ENCODE measurements at regions not wholly inside any gene's neighbourhood (a gene's known extent, or its start where the extent isn't known, plus 50 kb on each side); places are given as distances from the start of the nearest gene placed in this dataset.

DNA sequence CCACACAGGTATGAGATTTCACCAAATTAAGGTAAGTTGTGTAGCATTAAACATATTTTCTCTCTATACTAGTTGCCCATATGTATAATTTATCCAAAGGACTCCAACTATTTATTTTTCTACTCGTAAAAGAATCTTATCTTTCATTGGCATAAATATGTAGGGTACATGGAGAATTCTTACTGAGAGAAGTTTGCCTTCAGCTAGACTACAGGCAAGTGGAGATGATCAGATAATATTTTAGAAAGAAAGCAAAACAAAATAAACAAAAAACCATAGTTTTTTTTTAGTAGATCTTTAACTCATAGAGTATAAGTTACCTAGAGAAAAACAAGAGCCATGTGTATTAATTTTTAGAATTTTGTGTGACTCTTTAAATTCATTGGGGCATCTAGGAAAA lies 743.1 kb upstream of the ARRDC3 start:
- intact Hi-C loops (cut with micrococcal nuclease), result no loop called here

DNA sequence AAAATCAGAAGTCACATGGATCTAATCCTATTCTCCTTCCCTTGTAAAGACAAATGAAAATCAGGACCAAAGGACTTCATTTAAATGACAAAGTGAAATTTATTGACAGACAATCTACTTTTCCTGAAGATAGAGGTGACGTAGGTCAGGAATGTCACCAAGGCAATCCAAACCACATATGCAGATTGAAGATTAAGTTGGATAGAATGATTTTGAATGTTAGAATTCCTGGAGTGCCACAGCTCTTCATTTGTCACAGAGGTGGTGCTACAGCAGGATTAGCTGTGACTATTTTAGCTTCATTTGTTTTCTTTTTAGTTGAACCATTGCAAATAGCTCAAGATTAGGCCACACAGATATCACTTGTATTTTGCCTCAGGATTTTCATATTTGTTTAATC lies 736.0 kb upstream of the ARRDC3 start:
- Mint-ChIP-seq H3K4me3 (no peak overlapping the region), H3K36me3 (ENCODE audit: low read depth) (no peaks in the 10 kb centered on the region), H3K27ac (no peak overlapping the region), H3K4me1 (no peaks in the 10 kb centered on the region), H3K9me3 (no peaks in the 10 kb centered on the region), H3K27me3 (no peaks in the 10 kb centered on the region)
- intact Hi-C loops (cut with micrococcal nuclease), result no loop called here
- DNase-seq, result no peak

More for the DNA sequence above, 743.1 kb upstream of the ARRDC3 start:
- no peaks in the 10 kb centered on the region for H3K4me1 Mint-ChIP-seq
- H3K4me3 Mint-ChIP-seq, result no peak overlapping the region
- no peak overlapping the region for H3K27ac Mint-ChIP-seq
- H3K27me3 Mint-ChIP-seq, result no peaks in the 10 kb centered on the region
- no peaks in the 10 kb centered on the region for H3K36me3 Mint-ChIP-seq (ENCODE audit: low read depth)
- H3K9me3 Mint-ChIP-seq, result no peaks in the 10 kb centered on the region
- no peak for DNase-seq

DNA sequence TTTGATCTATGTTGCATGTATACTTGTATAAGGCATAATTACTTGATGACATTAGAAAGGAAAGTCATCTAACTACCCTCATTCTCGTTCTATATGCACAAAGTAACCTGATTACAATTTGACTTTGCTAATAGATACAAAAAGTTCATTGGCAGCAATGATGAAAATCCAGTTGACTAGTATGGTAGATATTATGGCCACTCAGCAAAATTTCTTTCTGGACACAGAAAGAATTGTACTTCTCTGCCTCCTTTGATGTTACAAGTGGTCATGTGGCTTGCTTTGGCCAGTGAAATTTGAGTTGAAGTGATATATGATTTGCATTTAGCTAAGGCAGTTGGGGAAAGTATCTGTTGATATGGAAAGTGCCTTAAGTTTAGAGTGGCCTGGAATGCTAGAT lies 723.7 kb upstream of the ARRDC3 start:
- Mint-ChIP-seq H3K4me3 (no peak overlapping the region), H3K27me3 (no peaks in the 10 kb centered on the region), H3K36me3 (ENCODE audit: low read depth) (no peaks in the 10 kb centered on the region), H3K27ac (no peak overlapping the region), H3K4me1 (no peaks in the 10 kb centered on the region), H3K9me3 (no peaks in the 10 kb centered on the region)
- intact Hi-C loops (cut with micrococcal nuclease), result no loop called here
- no peak for DNase-seq

DNA sequence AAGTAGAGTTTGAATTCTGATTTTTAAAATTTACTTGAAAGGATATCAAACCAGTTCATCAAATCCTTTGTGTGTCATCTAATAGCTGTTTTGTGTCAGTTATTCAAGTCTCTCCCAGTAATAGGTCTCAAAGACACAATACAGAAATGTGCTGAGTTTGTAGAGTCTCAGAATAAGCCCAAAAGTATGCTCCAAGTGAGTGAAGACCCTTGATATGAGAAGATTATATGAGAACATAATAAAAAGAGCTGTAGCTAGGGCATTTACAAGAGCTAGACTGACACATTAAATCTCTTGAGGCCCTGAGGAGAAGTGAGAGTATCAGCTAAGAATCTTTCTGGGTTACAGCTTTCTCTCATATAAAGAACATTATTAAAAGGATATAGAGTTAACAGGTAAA lies 721.0 kb upstream of the ARRDC3 start:
- intact Hi-C loops (cut with micrococcal nuclease), result no loop called here
- no peaks in the 10 kb centered on the region for H3K4me1 Mint-ChIP-seq
- no peak overlapping the region for H3K27ac Mint-ChIP-seq
- H3K36me3 Mint-ChIP-seq (ENCODE audit: low read depth), result no peaks in the 10 kb centered on the region
- no peaks in the 10 kb centered on the region for H3K9me3 Mint-ChIP-seq
- DNase-seq, result no peak
- H3K27me3 Mint-ChIP-seq, result no peaks in the 10 kb centered on the region
- H3K4me3 Mint-ChIP-seq, result no peak overlapping the region

DNA sequence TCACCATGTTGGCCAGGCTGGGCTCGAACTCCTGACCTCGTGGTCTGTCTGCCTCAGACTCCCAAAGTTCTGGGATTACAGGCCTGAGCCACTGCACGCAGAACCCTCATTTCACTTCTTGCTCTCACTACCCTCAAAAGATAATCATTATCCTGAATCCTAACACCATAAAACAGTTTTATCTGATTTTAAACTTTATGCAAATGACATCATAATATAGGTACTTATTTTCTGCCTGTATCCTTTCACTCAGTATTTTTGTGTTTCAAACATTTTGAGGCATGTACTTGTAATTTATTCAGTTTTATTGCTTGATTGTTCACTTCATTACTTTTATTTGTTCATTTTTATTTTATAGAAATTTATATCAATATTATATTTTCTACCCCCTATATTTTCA lies 719.2 kb upstream of the ARRDC3 start:
- Mint-ChIP-seq H3K27me3 (no peaks in the 10 kb centered on the region), H3K4me3 (no peak overlapping the region), H3K4me1 (no peaks in the 10 kb centered on the region), H3K27ac (no peak overlapping the region), H3K9me3 (no peaks in the 10 kb centered on the region), H3K36me3 (ENCODE audit: low read depth) (no peaks in the 10 kb centered on the region)
- intact Hi-C loops (cut with micrococcal nuclease), result no loop called here
- DNase-seq, result no peak

DNA sequence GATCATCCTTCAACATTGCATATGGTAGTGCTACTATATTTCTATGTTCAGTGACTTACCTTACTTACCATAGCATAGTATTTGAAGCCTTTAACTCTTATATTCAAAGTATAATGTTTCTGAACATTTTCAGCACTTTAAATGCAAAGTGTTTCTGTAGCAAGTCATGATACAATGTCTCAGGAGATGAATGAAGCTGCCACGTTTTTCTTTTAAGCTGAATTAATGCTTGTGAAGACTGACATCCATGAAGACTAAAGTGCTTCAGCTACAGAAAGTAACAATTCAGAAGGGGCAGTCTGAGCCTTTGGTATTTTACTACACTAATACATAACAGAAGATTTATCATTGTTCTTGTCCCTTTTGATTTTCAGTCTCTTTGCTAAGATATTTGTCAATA lies 709.1 kb upstream of the ARRDC3 start:
- intact Hi-C loops (cut with micrococcal nuclease), result no loop called here
- no peak overlapping the region for H3K27ac Mint-ChIP-seq
- no peaks in the 10 kb centered on the region for H3K36me3 Mint-ChIP-seq (ENCODE audit: low read depth)
- H3K4me1 Mint-ChIP-seq, result no peaks in the 10 kb centered on the region
- H3K27me3 Mint-ChIP-seq, result no peaks in the 10 kb centered on the region
- no peak overlapping the region for H3K4me3 Mint-ChIP-seq
- H3K9me3 Mint-ChIP-seq, result peaks cover 4% of the 10 kb centered on the region
- no peak for DNase-seq

DNA sequence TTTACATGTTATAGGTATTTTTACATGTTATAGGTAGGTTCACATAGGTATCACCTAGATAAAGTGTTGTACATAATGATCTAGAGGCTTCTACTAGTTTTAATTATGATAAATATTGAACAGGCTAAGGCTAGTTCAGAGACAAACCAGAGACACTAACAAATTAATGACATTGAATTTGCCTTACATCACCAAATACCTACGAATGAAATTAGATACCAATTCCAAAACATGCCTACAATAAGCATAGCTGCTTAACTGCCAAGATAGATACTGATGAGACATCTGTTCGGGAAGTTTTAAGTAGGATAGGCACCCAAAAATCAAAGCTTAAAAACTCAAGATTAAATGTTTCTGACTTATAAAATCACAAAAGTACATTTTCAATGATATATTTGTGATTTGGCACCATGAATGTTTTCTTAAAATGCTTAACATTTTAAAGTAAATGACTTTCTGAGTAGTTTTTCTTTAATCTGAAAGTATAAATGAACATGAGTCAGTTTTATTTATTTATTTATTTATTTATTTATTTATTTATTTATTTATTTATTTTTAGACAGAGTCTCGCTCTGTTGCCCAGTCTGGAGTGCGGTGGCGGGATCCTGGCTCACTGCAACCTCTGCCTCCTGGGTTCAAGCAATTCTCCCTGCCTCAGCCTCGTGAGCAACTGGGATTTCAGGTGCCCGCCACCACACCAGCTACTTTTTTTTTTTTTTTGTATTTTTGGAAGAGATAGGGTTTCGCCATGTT lies 703.1 kb upstream of the ARRDC3 start:
- no peaks in the 10 kb centered on the region for H3K36me3 Mint-ChIP-seq (ENCODE audit: low read depth)
- no peaks in the 10 kb centered on the region for H3K27me3 Mint-ChIP-seq
- DNase-seq, result no peak
- no peaks in the 10 kb centered on the region for H3K4me1 Mint-ChIP-seq
- intact Hi-C loops (cut with micrococcal nuclease), result no loop called here
- H3K9me3 Mint-ChIP-seq, result peaks cover 4% of the 10 kb centered on the region
- H3K4me3 Mint-ChIP-seq, result no peak overlapping the region
- no peak overlapping the region for H3K27ac Mint-ChIP-seq

DNA sequence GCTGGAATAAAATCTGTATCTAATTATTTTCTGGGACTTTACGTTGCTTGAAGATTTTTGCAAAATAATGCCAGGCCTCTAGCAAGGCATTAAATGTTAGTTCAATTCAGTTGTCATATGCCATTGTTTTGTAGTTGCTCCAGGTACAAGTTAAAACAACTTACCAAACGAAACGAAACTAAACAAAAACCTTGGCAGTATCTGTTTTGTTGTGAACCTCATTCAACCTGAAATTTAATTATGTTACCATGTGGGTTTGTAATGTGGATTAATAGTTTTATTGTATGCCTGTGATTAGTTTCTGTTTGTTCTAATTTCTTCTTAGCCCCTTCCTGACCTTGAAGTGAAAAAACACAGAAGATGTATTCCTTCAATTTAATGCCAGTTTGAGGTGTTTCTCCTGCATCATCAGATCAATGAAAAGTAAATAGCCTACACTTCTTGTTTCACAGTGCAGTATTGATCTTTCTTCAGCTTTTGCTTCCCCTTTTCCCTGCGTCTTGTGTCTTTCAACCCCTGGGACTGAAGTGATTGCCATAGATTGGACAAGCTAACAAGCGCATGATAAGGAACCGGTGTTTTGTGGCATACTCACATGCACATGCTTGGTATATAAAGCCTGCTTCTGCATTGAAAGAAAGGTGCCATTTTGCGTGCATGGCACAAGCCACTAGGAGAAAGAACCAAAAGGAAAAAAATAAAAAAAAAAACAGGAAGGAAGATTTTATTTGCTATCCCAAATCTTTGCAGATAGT lies 699.0 kb upstream of the ARRDC3 start:
- DNase-seq, result no peak
- Mint-ChIP-seq H3K4me1 (no peaks in the 10 kb centered on the region), H3K36me3 (ENCODE audit: low read depth) (no peaks in the 10 kb centered on the region), H3K9me3 (no peaks in the 10 kb centered on the region), H3K27ac (no peak overlapping the region), H3K4me3 (no peak overlapping the region), H3K27me3 (no peaks in the 10 kb centered on the region)
- intact Hi-C loops (cut with micrococcal nuclease), result no loop called here

DNA sequence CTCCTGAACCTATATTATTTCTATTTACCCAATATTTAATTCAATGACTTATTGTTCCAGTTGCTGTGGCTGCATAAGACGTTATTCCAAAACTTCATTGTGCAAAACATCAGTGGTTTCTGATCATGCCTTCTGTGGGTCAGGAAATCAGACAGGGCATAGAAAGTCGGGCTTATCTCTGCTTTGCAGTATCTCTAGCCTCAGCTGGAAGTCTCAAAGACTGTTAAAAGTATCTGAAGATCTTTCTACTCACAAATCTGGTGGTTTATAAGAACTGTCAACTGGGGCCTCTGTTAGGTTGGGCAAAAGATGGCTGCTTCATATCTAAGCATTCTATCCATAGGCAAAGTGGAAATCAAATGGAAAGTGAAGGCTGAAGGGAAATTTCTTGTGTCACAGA lies 687.7 kb upstream of the ARRDC3 start:
- H3K27ac Mint-ChIP-seq, result no peak overlapping the region
- H3K4me1 Mint-ChIP-seq, result no peaks in the 10 kb centered on the region
- intact Hi-C loops (cut with micrococcal nuclease), result no loop called here
- no peaks in the 10 kb centered on the region for H3K9me3 Mint-ChIP-seq
- DNase-seq, result no peak
- no peak overlapping the region for H3K4me3 Mint-ChIP-seq
- no peaks in the 10 kb centered on the region for H3K27me3 Mint-ChIP-seq
- no peaks in the 10 kb centered on the region for H3K36me3 Mint-ChIP-seq (ENCODE audit: low read depth)

DNA sequence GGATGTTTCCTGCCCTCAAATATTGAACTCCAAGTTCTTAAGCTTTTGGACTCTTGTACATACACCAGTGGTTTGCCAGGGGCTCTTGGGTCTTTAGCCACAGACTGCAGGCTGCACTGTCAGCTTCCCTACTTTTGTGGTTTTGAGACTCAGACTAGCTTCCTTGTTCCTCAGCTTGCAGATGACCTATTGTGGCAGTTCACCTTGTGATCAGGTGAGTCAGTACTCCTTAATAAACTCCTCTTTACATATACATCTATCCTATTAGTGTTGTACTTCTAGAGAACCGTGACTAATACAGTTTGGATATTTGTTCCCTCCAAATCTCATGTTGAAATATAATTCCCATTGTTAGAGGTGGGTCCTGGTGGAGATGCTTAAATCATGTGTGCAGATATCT lies 681.9 kb upstream of the ARRDC3 start:
- H3K36me3 Mint-ChIP-seq (ENCODE audit: low read depth), result no peaks in the 10 kb centered on the region

DNA sequence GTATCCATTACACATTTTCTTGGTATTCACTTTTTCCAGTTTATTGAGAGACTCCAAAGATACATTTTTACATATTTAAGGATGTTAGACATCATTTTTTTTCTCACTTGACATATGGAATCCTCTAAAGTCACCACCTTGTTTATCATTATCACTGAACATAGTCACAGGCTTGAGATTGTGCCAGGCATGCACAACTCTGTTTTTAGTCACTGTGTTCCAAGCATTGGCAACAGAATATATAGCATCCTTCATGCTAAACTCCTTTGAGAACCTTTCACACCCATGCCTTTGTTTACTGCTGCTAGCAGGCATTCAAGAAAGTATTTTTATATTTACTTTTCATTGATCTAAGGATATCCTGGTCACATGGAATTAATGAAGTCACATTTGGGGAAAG lies 668.6 kb upstream of the ARRDC3 start:
- Mint-ChIP-seq H3K36me3 (ENCODE audit: low read depth) (no peaks in the 10 kb centered on the region), H3K27me3 (no peaks in the 10 kb centered on the region)
- intact Hi-C loops (cut with micrococcal nuclease), result no loop called here

More for the DNA sequence above, 681.9 kb upstream of the ARRDC3 start:
- intact Hi-C loops (cut with micrococcal nuclease), result no loop called here
- Mint-ChIP-seq H3K27ac (no peak overlapping the region), H3K9me3 (peaks cover 10% of the 10 kb centered on the region), H3K4me1 (no peaks in the 10 kb centered on the region), H3K4me3 (no peak overlapping the region), H3K27me3 (no peaks in the 10 kb centered on the region)
- DNase-seq, result no peak

DNA sequence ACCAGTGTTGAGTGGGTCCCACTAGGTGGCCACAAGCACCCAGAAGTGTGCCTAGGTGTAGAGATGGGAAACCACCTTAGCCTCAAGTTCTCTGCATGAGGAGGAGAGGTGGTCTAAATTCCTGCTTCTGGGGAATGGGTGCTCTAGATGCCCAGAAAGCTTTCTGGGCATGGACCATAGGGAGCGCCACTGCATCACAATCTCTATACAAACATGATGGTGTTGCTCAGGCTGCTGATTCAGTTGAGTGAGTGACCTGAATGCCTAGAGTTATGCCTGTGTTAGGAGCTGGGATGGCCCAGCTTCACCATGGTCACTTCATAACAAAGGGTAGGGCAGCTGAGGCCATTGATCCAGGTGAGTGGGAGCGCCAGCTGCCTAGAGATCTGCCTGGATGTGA lies 667.9 kb upstream of the ARRDC3 start:
- Mint-ChIP-seq H3K36me3 (ENCODE audit: low read depth) (no peaks in the 10 kb centered on the region), H3K9me3 (no peaks in the 10 kb centered on the region), H3K4me3 (no peak overlapping the region), H3K27ac (no peak overlapping the region), H3K27me3 (no peaks in the 10 kb centered on the region), H3K4me1 (no peaks in the 10 kb centered on the region)
- DNase-seq, result no peak
- intact Hi-C loops (cut with micrococcal nuclease), result no loop called here

More for the DNA sequence above, 668.6 kb upstream of the ARRDC3 start:
- no peak for DNase-seq
- H3K27ac Mint-ChIP-seq, result no peak overlapping the region
- no peak overlapping the region for H3K4me3 Mint-ChIP-seq
- H3K9me3 Mint-ChIP-seq, result no peaks in the 10 kb centered on the region
- H3K4me1 Mint-ChIP-seq, result no peaks in the 10 kb centered on the region

DNA sequence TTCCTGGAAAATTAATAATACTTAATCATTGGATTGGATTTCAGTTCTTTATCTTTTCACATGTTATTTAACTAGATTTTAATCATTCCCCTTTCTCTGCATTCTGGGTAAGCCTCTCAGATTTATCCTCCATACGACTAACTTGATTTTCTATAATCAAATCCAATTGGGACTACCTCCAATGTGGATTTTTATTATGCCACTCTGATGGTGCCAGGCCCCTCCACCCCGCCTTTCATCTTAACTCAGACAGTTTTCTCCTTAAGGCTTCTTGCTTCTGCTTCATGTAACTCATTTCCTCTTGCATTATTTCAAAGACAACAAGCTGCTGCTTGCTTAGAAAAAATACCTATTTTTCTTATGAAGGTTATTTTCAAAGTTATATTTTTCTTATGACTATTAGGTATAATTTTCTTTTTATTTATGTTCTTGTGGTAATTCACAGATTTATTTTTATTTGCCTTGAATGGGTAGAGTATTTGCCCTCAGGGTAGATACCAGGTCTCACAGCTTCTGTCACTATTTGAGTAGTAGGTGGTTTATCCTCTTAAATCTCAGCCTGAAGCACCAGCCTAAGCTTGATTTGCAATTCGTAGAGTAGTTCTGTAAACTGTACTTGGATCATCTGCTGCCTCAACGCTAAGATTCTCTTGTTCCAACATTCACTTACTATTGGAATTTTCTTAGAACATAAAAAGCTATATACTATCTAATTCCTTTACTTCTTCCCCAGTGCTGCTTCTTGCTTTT lies 659.0 kb upstream of the ARRDC3 start:
- Mint-ChIP-seq H3K9me3 (no peaks in the 10 kb centered on the region), H3K4me3 (no peak overlapping the region), H3K27ac (no peak overlapping the region), H3K27me3 (no peaks in the 10 kb centered on the region), H3K36me3 (ENCODE audit: low read depth) (no peaks in the 10 kb centered on the region), H3K4me1 (no peaks in the 10 kb centered on the region)
- no peak for DNase-seq
- intact Hi-C loops (cut with micrococcal nuclease), result no loop called here

DNA sequence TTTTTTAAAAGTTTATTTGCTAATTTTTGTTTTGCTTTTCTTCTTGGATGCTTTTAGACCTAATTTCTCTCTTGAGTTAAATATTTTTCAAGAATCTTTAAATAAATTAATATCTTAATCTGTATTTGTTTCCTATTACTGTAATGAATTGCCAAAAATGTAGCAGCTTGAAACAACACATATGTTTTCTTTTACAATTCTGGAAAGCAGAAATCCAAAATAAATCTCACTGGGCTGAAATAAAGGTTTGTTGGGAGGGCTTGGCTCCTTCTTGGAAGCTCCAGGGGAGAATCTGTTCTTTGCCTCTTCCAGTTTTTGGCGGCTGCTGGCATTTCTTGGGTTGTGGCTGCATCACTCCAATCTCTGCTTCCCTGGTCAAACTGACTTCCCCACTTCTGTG lies 658.1 kb upstream of the ARRDC3 start:
- H3K27me3 Mint-ChIP-seq, result no peaks in the 10 kb centered on the region
- intact Hi-C loops (cut with micrococcal nuclease), result no loop called here
- no peaks in the 10 kb centered on the region for H3K9me3 Mint-ChIP-seq
- H3K4me1 Mint-ChIP-seq, result no peaks in the 10 kb centered on the region
- no peak overlapping the region for H3K27ac Mint-ChIP-seq
- H3K4me3 Mint-ChIP-seq, result no peak overlapping the region
- no peaks in the 10 kb centered on the region for H3K36me3 Mint-ChIP-seq (ENCODE audit: low read depth)
- DNase-seq, result no peak

All from activated CD4-positive, alpha-beta T cell treated with anti-CD3 and anti-CD28 coated beads, Interleukin-2, amount 10 ng/mL, durations not matched to agents 24 days and 14 days (primary cell).